ENCODE measurements at regions not wholly inside any gene's neighbourhood (a gene's known extent, or its start where the extent isn't known, plus 50 kb on each side); places are given as distances from the start of the nearest gene placed in this dataset.

- TF ChIP-seq, protein P1, sequence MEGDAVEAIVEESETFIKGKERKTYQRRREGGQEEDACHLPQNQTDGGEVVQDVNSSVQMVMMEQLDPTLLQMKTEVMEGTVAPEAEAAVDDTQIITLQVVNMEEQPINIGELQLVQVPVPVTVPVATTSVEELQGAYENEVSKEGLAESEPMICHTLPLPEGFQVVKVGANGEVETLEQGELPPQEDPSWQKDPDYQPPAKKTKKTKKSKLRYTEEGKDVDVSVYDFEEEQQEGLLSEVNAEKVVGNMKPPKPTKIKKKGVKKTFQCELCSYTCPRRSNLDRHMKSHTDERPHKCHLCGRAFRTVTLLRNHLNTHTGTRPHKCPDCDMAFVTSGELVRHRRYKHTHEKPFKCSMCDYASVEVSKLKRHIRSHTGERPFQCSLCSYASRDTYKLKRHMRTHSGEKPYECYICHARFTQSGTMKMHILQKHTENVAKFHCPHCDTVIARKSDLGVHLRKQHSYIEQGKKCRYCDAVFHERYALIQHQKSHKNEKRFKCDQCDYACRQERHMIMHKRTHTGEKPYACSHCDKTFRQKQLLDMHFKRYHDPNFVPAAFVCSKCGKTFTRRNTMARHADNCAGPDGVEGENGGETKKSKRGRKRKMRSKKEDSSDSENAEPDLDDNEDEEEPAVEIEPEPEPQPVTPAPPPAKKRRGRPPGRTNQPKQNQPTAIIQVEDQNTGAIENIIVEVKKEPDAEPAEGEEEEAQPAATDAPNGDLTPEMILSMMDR (IDR thresholded peaks at IDR 0.05) = no peak
- Histone ChIP-seq H3K4me3 (replicated peaks in 1 of 3; ENCODE audit: low read depth in 2 of 3, low read length in 3 of 3) (no peak overlapping the region), H3K27me3 (ENCODE audit: control insufficient read depth in 2 of 2, insufficient read depth in 2 of 2, low read length in 2 of 2) (no peaks in the 10 kb centered on the region), H3K36me3 (replicated peaks in 1 of 2; ENCODE audit: control insufficient read depth in 1 of 2, insufficient read depth in 2 of 2, low read length in 2 of 2) (peaks cover 2 to 28% of the 10 kb centered on the region in 2 donors), H3K27ac (ENCODE audit: low read depth in 1 of 2, low read length in 2 of 2) (no peak overlapping the region), H3K79me2 (ENCODE audit: insufficient read depth, low read length) (no peaks in the 10 kb centered on the region), H3K4me2 (replicated peaks; ENCODE audit: extremely low read depth, low read length, poor library complexity, severe bottlenecking) (no peak overlapping the region), H2AFZ (ENCODE audit: insufficient read depth, low read depth, low read length, poor library complexity, severe bottlenecking) (no peak overlapping the region), H3K4me1 (ENCODE audit: control insufficient read depth in 1 of 2, insufficient read depth in 2 of 2, low read length in 2 of 2) (peaks cover 4% of the 10 kb centered on the region in 2 donors), H4K20me1 (ENCODE audit: insufficient read depth, low read length) (no peaks in the 10 kb centered on the region), H3K9me3 (replicated peaks in 1 of 2; ENCODE audit: control insufficient read depth in 1 of 2, insufficient read depth in 1 of 2, low read length in 2 of 2) (peaks cover 0 to 3% of the 10 kb centered on the region in 2 donors), H3K9ac (ENCODE audit: insufficient read depth, low read length, poor library complexity, severe bottlenecking) (no peak overlapping the region)
- intact Hi-C loops (cut with micrococcal nuclease) = no loop called here
- Mint-ChIP-seq H3K4me1 (peaks cover 6% of the 10 kb centered on the region), H3K27me3 (ENCODE audit: low read depth in 3 of 3) (peaks cover 2 to 7% (median 4%) of the 10 kb centered on the region in 3 donors), H3K36me3 (peaks cover 37 to 39% of the 10 kb centered on the region in 2 donors), H3K4me3 (no peak overlapping the region), H3K9me3 (peaks cover 4 to 12% (median 6%) of the 10 kb centered on the region in 7 donors), H3K27ac (peak overlapping the region in 3 of 7 donors; percentile 14 to 83 (median 37))
- 93% methylated on average over 6 of the region's 9 CpGs for WGBS (ENCODE audit: insufficient coverage)
- no peak for DNase-seq
These were observed 273.6 kb upstream of the PROK2 start for GRCh38 chr3:72058493-72059081.

GRCh38 chr3:72055436-72055835 is 270.5 kb upstream of the PROK2 start:
- no peak overlapping the region for H3K4me2 ChIP-seq (replicated peaks; ENCODE audit: extremely low read depth, low read length, poor library complexity, severe bottlenecking)
- intact Hi-C loops (cut with micrococcal nuclease) = no loop called here
- H3K9me3 Mint-ChIP-seq = peaks cover 0 to 2% (median 0%) of the 10 kb centered on the region in 7 donors
- WGBS (ENCODE audit: insufficient coverage) = 75% methylated on average over 1 of the region's 1 CpG
- H3K4me1 Mint-ChIP-seq = peaks cover 6% of the 10 kb centered on the region
- no peak overlapping the region for H3K9ac ChIP-seq (ENCODE audit: insufficient read depth, low read length, poor library complexity, severe bottlenecking)
- H3K27me3 Mint-ChIP-seq (ENCODE audit: low read depth in 3 of 3) = peaks cover 0 to 2% (median 2%) of the 10 kb centered on the region in 3 donors
- H4K20me1 ChIP-seq (ENCODE audit: insufficient read depth, low read length) = no peaks in the 10 kb centered on the region
- peaks cover 39 to 44% of the 10 kb centered on the region in 2 donors for H3K36me3 Mint-ChIP-seq
- H3K9me3 ChIP-seq (replicated peaks in 1 of 2; ENCODE audit: control insufficient read depth in 1 of 2, insufficient read depth in 1 of 2, low read length in 2 of 2) = no peaks in the 10 kb centered on the region
- H3K79me2 ChIP-seq (ENCODE audit: insufficient read depth, low read length) = no peaks in the 10 kb centered on the region
- no peak overlapping the region for H3K4me3 ChIP-seq (replicated peaks in 1 of 3; ENCODE audit: low read depth in 2 of 3, low read length in 3 of 3)
- peaks cover 4% of the 10 kb centered on the region in 2 donors for H3K4me1 ChIP-seq (ENCODE audit: control insufficient read depth in 1 of 2, insufficient read depth in 2 of 2, low read length in 2 of 2)
- no peak for DNase-seq
- H3K27ac Mint-ChIP-seq = no peak overlapping the region
- no peak overlapping the region for H2AFZ ChIP-seq (ENCODE audit: insufficient read depth, low read depth, low read length, poor library complexity, severe bottlenecking)
- H3K27me3 ChIP-seq (ENCODE audit: control insufficient read depth in 2 of 2, insufficient read depth in 2 of 2, low read length in 2 of 2) = no peaks in the 10 kb centered on the region
- TF ChIP-seq, protein P1 (IDR thresholded peaks at IDR 0.05) = no peak
- H3K4me3 Mint-ChIP-seq = no peak overlapping the region
- peaks cover 2 to 28% of the 10 kb centered on the region in 2 donors for H3K36me3 ChIP-seq (replicated peaks in 1 of 2; ENCODE audit: control insufficient read depth in 1 of 2, insufficient read depth in 2 of 2, low read length in 2 of 2)
- H3K27ac ChIP-seq (ENCODE audit: low read depth in 1 of 2, low read length in 2 of 2) = no peak overlapping the region
